SU-DHL-6 (cell line): ENCODE measurements at regions not wholly inside any gene's neighbourhood (a gene's known extent, or its start where the extent isn't known, plus 50 kb on each side); places are given as distances from the start of the nearest gene placed in this dataset.

Source experiments
- H2AFZ ChIP-seq: fragments of 200-600 bp; sonication (generic); 2 replicates; pipeline ENCODE4 v1.6.1; 2014; ENCODE audit warnings: low read depth, mild to moderate bottlenecking, moderate library complexity, mixed read lengths, antibody characterized with exemption, low read length; ENCODE audit not compliant: severe bottlenecking
- H3F3A ChIP-seq: fragments of 200-600 bp; shearing (Covaris generic); 2 replicates; pipeline ENCODE4 v1.6.0; 2016; ENCODE audit warnings: antibody characterized with exemption, mild to moderate bottlenecking; ENCODE audit not compliant: insufficient read depth
- H3K27ac ChIP-seq: fragments of 200-600 bp; sonication (generic); 2 replicates; pipeline ENCODE4 v1.5.1; 2016; ENCODE audit warnings: low read depth, mild to moderate bottlenecking, low read length, moderate library complexity, mixed read lengths
- H3K27me3 ChIP-seq: fragments of 200-600 bp; sonication (generic), shearing (Covaris generic); 2 replicates; pipeline ENCODE4 v1.6.0; 2014; ENCODE audit warnings: mild to moderate bottlenecking, low read length
- H3K36me3 ChIP-seq: fragments of 200-600 bp; sonication (generic); 2 replicates; pipeline ENCODE4 v1.6.1; 2014; ENCODE audit warnings: mild to moderate bottlenecking, low read length, mixed read lengths
- H3K4me2 ChIP-seq: fragments of 300-600, 200-600 bp; shearing (Covaris generic), sonication (generic); 2 replicates; pipeline ENCODE4 v1.6.0; 2014; ENCODE audit warnings: low read length, low read depth, mild to moderate bottlenecking; ENCODE audit not compliant: poor library complexity, severe bottlenecking
- H3K4me3 ChIP-seq: fragments of 200-600 bp; sonication (generic); 2 replicates; pipeline ENCODE4 v1.5.1; 2014; ENCODE audit warnings: antibody characterized with exemption, low read length, mild to moderate bottlenecking, mixed read lengths; ENCODE audit not compliant: insufficient read depth, poor library complexity, severe bottlenecking
- H3K79me2 ChIP-seq: fragments of 200-600 bp; sonication (generic); 2 replicates; pipeline ENCODE4 v1.6.1; 2014; ENCODE audit warnings: mild to moderate bottlenecking, low read length, moderate library complexity; ENCODE audit not compliant: insufficient read depth
- H3K9ac ChIP-seq: fragments of 200-600 bp; sonication (generic); 2 replicates; pipeline ENCODE4 v1.7.0; 2014; ENCODE audit warnings: mild to moderate bottlenecking, low read length
- H3K9me2 ChIP-seq: fragments of 200-600 bp; sonication (generic); replicated peaks from 2 replicates; pipeline ENCODE4 v1.6.1; 2014; ENCODE audit warnings: low read length; ENCODE audit not compliant: insufficient read depth
- H3K9me3 ChIP-seq: fragments of 200-600 bp; sonication (generic); 2 replicates; pipeline ENCODE4 v1.6.1; 2014; ENCODE audit warnings: low read length, mixed read lengths; ENCODE audit not compliant: insufficient read depth
- H4K20me1 ChIP-seq: fragments of 200-600 bp; sonication (generic); 2 replicates; pipeline ENCODE4 v1.6.1; 2014; ENCODE audit warnings: low read depth, mild to moderate bottlenecking, antibody characterized with exemption, low read length, moderate library complexity, mixed read lengths
- CTCF ChIP-seq: fragments of 200-600 bp; sonication (generic); IDR thresholded peaks from one replicate; pipeline ENCODE4 v1.5.1; 2017; ENCODE audit warnings: antibody characterized with exemption, mild to moderate bottlenecking, low read length, moderate library complexity; ENCODE audit not compliant: insufficient read depth, poor library complexity, severe bottlenecking
- EZH2phosphoT487 ChIP-seq: fragments of 200-600 bp; sonication (generic), shearing (Covaris generic); conservative IDR thresholded peaks from 2 replicates; pipeline ENCODE4 v1.6.1; 2018; ENCODE audit warnings: mild to moderate bottlenecking, antibody characterized with exemption, low read length, moderate library complexity, mixed read lengths

DNA sequence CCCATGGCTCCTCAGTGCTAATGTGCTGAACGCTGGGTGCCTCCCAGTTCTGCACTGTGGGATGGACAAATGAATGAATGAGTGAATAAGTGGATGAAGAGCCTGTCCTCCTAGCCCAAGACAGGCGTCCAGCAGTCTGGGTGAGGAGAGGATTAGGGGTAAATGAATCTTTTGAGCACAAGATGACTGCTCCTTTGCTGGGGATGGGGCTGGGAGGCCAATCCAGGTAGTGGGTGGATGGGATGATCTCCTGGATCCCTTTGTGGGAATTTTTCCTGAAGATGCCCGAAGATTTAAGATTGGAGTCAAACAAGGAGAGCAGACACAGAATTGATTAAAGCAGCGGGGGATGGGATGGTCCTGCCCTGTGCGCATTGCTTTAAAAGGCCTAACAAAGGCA is 65.3 kb upstream of the MLN start:
- TF ChIP-seq CTCF (no peak), EZH2phosphoT487 (no peak)
- no peaks in the 10 kb centered on the region for H3F3A ChIP-seq
- H3K9me3 ChIP-seq = no peaks in the 10 kb centered on the region
- no peak overlapping the region for H3K4me3 ChIP-seq
- H2AFZ ChIP-seq = no peak overlapping the region
- no peaks in the 10 kb centered on the region; the same call in 1 of the 2 replicates for H3K27me3 ChIP-seq
- H4K20me1 ChIP-seq = no peaks in the 10 kb centered on the region
- H3K4me2 ChIP-seq = no peak overlapping the region
- H3K9me2 ChIP-seq = no peaks in the 10 kb centered on the region
- no peaks in the 10 kb centered on the region for H3K79me2 ChIP-seq
- no peak overlapping the region for H3K9ac ChIP-seq
- no peak overlapping the region for H3K27ac ChIP-seq
- H3K36me3 ChIP-seq = no peaks in the 10 kb centered on the region

GRCh38 chr6:33868141-33868540 is 64.3 kb upstream of the MLN start:
- Histone ChIP-seq H3K79me2 (no peaks in the 10 kb centered on the region), H3F3A (no peaks in the 10 kb centered on the region), H3K4me2 (no peak overlapping the region), H4K20me1 (no peaks in the 10 kb centered on the region), H3K27ac (no peak overlapping the region), H2AFZ (no peak overlapping the region), H3K9me2 (no peaks in the 10 kb centered on the region), H3K9me3 (no peaks in the 10 kb centered on the region), H3K4me3 (no peak overlapping the region), H3K9ac (no peak overlapping the region), H3K27me3 (no peaks in the 10 kb centered on the region; the same call in 1 of the 2 replicates), H3K36me3 (no peaks in the 10 kb centered on the region)
- TF ChIP-seq EZH2phosphoT487 = no peak
- no peak for TF ChIP-seq CTCF

- Histone ChIP-seq H3F3A (no peaks in the 10 kb centered on the region), H3K4me2 (no peak overlapping the region), H2AFZ (no peak overlapping the region), H3K4me3 (no peak overlapping the region), H3K36me3 (no peaks in the 10 kb centered on the region), H3K27me3 (no peaks in the 10 kb centered on the region; the same call in 1 of the 2 replicates), H3K9ac (no peak overlapping the region), H4K20me1 (no peaks in the 10 kb centered on the region), H3K9me3 (no peaks in the 10 kb centered on the region), H3K9me2 (no peaks in the 10 kb centered on the region), H3K27ac (no peak overlapping the region), H3K79me2 (no peaks in the 10 kb centered on the region)
- TF ChIP-seq EZH2phosphoT487 (no peak), CTCF (no peak)
Observed at GRCh38 chr6:33865478-33866077, 61.8 kb upstream of the MLN start.
